ENCODE measurements at regions not wholly inside any gene's neighbourhood (a gene's known extent, or its start where the extent isn't known, plus 50 kb on each side); places are given as distances from the start of the nearest gene placed in this dataset.
"Not testable (repeated sequence)": the region's sequence is repeated elsewhere in the genome, so short reads cannot be mapped to it uniquely, and the experiment has no call there.

DNA sequence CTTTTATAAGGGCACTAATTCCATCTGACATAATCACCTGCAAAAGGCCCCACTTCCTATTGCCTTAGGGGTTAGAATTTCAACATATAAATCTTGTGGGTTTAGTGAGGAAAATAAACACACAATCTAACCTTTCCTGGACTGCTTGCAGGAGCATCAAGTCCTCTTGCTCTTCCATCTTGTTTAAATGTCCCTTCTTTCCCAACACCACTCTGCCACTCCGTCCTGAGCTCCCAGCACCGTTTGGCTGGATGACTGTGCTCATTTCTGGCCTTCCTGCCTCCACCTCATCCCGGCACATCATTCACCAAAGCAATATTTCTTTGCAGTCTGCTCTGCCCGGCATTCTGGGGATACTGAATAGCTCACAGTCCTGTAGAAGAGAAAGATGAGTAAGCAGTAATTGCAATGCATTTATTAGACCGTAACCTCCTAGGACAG, 247.8 kb downstream of the BCL2 start:
- DNase-seq: no peak

GRCh38 chr18:63070767-63071502, 248.6 kb downstream of the BCL2 start:
- DNase-seq: no peak

DNA sequence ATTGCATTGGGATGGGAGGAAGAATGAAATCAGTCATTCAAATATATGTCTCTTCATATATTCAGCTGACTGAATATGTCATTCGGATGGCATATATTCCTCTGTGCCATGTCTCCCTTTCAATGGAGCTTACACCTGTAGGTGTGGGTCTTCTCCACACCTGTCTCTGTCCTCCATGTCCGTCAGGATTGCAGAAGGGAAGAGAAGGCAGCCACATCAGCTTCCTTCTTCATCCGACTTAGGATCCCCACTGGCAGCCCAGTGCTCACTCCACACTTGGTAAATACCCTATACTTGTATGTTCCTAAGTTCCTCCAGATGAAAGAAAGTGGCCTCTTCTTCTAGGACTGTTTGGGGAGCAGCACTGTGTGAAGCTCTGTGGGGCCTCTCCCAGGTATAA, 250.1 kb downstream of the BCL2 start:
- DNase-seq: no peak

- DNase-seq: no peak
These were observed 251.6 kb downstream of the BCL2 start for GRCh38 chr18:63067939-63068338.

DNA sequence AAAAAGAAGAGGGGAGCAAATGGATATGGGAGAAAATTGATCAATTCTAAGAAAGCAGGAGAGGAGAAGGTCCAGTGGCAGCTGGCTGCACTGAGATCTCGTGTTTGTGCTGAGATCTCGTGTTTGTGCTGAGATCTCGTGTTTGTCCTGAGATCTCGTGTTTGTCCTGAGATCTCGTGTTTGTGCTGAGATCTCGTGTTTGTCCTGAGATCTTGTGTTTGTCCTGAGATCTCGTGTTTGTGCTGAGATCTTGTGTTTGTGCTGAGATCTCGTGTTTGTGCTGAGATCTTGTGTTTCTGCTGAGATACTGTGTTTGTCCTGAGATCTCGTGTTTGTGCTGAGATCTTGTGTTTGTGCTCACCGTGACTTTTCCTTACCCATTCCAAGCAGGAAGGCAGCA, 254.4 kb downstream of the BCL2 start:
- no peak for DNase-seq

DNA sequence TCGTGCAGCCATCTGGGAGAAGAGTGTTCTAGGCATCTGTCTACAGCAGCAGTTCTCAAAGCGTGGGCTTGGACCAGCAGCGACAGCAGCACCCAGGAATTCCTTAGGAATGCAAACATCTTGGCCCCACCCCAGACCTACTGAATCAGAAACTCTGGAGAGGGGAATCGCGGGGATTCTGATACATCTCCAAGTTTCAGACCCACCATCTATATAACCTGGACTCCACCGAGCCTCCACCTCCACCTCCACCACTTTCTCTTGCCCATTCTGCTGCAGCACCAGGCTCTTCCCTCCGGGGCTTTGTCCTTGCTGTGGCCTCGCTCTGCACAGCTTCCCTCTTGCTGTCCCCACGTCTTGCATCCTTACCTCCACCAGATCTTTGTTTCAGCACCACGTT, 256.4 kb downstream of the BCL2 start:
- no peak for DNase-seq

- DNase-seq: no peak
These were observed 257.3 kb downstream of the BCL2 start for GRCh38 chr18:63062246-63062645.

DNA sequence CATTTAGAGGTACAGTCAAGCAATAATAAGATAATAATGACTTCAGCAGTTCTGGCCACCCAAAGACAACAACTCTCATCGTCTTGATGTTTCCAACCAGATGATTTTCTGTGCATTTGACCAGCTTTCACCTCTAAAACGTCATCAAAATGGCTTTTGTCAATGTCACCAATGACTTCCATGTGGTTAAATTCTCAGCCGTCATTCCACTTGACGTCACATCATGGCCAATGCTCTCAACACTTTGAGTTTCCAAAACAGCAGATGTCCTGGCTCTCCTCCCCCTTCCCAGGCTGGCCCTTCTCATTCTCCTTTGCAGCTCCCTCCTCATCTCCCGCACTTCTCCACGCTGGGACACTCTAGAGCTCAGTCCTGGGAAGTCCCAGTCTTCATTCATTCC, 258.3 kb downstream of the BCL2 start:
- DNase-seq: no peak

- DNase-seq: no peak
These were observed 261.0 kb downstream of the BCL2 start for GRCh38 chr18:63058521-63058920.

DNA sequence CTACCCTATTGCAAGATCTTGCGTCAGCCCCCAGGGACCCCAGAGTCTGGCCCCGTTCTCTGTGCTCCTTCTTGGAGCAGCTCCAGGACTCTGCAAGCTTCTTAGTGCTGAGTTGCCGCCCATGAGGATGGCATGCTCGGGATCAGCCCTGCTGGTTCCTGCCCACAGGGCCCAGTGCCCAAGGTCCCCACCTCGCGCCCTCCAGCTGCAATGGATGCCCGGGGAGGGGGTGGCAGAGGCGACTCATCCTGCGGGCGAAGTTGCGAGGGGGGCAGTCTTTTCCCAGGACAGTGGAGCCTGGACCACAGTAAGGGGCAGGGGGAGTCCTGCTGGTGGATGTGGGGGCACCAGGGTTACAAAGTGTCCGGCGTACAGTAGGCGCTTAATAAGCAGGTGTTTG, 261.9 kb downstream of the BCL2 start:
- DNase-seq: no peak

GRCh38 chr18:63054901-63055584, 264.5 kb downstream of the BCL2 start:
- DNase-seq: no peak

GRCh38 chr18:63051928-63052327, 267.6 kb downstream of the BCL2 start:
- DNase-seq: no peak

DNA sequence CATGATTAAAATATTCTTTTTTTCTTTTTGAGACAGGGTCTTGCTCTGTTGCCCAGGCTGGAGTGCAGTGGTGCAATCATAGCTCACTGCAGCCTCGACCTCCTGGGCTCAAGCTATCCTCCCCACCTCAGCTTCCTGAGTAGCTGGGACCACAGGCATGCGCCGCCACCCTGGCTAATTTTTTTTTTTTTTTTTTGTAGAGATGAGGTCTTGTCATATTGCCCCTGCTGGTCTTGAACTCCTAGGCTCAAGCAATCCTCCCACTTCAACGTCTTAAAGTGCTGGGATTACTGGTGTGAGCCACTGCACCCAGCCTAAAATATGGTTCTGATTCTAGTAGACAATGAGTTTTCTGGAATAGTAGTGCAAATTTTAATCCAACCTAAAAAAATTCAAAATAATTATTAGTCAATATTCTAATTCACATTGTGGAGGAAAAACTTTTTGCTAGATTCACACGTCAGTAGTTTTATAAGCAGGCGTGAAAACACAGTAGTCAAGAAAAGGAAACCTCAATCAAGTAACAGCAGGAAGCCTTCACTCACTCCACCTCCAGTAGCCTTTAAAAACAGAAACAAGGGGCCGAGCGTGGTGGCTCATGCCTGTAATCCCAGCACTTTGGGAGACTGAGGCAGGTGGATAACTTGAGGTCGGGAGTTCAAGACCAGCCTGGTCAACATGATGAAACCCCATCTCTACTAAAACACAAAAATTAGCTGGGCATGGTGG, 268.7 kb downstream of the BCL2 start:
- DNase-seq: not testable (repeated sequence)

GRCh38 chr18:63046375-63046774, 273.2 kb downstream of the BCL2 start:
- no peak for DNase-seq

DNA sequence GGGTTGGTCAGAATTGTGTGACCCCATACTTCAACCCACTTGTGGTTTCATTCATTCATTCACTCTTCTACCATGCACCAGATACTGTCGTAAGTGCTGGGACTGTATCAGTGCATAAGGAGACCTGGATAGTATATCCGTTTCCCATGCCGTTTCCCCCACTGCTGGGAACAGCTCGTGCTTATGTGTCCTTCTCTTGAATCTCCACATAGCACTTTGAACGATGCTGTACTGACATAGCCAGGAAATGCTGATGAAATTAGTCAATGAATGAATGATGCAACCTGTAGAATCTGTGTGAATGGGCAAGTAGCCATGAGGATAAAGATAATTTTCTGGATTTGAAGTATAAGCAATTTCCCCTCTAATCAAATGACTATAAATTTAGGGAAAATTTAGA, 276.1 kb downstream of the BCL2 start:
- no peak for DNase-seq

GRCh38 chr18:63042351-63042750, 277.2 kb downstream of the BCL2 start:
- no peak for DNase-seq

DNA sequence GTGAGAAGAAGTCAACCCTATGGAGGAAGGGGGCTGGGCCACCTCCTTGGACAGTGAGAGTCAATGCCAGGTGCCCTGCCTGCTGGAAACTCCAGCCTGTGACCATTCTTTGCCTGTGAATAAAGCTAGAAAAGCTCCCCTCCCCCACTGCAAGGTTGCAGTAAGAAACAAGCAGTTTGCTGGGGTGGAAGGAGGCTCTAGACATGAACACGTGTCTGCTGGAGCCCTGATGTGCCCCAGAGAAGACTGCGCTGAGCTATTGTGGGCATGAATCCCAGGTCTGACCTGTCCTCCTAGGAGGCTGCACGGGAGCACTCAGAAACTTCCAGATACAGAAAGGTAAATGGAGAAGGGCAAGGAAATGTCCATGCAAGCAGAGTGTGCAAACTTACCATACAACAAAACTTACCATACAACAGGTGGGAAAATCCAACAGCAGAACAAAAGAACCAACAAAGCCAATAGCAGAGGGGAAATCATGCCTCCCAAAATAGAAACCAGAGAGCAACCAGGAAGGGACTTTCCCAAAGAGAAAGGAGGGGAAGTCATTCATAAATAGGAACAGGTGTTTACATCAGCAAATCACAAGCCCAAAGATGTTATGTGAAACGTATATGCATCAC, 278.7 kb downstream of the BCL2 start:
- peak; percentile 16 for DNase-seq

- DNase-seq: no peak
These were observed 282.1 kb downstream of the BCL2 start for GRCh38 chr18:63037491-63037890.

DNA sequence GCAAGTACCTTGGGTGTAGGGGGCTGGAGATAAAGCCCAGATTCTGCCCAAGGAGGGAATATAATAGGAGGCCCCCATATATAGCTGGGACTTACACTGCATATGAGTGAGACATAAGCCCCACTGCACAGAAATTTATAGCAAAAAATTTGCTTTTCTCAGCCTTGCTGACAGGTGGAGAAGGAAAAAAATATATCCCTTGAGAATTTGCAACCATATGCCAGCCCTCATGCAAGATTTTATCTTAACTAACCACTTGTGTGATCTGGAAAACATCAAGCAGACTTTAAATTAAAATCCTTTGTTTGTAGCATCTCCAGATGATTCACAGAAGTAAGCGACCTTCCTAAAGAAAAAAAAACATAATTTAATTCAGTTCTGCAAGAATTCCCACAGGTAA, 288.2 kb downstream of the BCL2 start:
- no peak for DNase-seq
